GM21526 (cell line): ENCODE measurements at regions not wholly inside any gene's neighbourhood (a gene's known extent, or its start where the extent isn't known, plus 50 kb on each side); places are given as distances from the start of the nearest gene placed in this dataset.
"Not testable (repeated sequence)": the region's sequence is repeated elsewhere in the genome, so short reads cannot be mapped to it uniquely, and the experiment has no call there.

Experiments used
- ATAC-seq: cut with Tn5 transposase; IDR thresholded peaks from one replicate; pipeline ENCODE4 v1.9.1; 2021; ENCODE audit warnings: moderate library complexity; ENCODE audit not compliant: unreplicated experiment, low FRiP score

- ATAC-seq: no peak
These were observed 190.6 kb upstream of the PROK2 start for GRCh38 chr3:71975573-71975972.

GRCh38 chr3:71974786-71975185 is 189.8 kb upstream of the PROK2 start:
- no peak for ATAC-seq

DNA sequence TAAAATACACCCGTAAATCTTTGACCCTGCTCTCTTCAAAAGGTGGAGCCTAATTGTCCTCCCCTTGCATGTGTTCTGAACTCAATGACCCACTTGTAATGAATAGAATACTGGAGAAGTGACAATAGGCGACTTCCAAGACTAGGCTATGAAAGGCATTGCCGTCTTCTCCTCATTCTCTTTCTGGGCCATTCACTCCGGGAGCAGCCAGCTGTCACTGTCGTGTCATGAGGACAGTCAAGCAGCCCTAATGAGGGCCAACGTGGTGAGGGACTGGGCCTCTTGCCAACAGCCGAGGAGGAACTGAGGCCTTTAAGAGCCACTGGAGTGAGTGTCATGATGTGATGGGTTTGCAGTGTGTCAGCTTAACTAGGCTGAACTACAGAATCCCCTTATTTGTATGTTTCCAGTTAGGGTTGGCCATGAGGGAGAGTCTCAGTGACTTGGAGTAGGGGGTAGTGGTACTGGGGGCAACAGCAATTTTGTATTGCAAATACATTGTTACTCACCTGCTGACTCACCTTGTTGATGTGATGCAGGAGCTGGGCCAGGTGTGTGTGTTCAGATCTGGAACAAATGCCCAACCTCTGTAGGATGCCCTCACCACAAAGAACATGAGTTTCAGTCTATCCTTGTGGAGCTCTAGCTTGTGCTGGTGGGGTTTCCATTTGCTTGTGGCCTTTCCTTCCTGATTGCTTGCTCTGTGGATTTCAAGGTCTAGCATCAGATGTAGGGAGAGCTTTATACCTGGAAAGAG is 188.5 kb upstream of the PROK2 start:
- no peak for ATAC-seq

- no peak for ATAC-seq
These were observed 187.1 kb upstream of the PROK2 start for GRCh38 chr3:71972031-71972430.

DNA sequence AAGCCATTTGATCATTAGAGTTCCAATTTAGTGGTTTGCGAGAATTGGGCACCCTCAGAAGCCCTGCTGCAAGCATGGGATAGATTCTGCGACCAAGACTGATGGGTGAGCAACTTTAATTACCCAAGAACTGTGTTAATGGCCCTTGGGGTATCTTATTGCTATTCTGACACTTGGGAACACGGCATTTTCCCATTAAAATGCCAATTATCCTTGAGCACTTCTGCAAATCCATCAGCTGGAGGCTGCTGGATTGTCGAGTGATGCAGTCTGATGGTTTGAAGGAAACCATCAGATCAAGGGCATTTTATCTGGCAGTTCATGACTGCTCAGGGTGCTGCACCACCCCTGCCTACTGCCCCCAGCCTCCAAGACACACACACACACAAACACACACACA is 183.6 kb upstream of the PROK2 start:
- ATAC-seq: no peak

GRCh38 chr3:71966185-71966584 is 181.2 kb upstream of the PROK2 start:
- no peak for ATAC-seq

GRCh38 chr3:71964170-71964569 is 179.2 kb upstream of the PROK2 start:
- no peak for ATAC-seq

GRCh38 chr3:71962561-71963240 is 177.8 kb upstream of the PROK2 start:
- no peak for ATAC-seq

DNA sequence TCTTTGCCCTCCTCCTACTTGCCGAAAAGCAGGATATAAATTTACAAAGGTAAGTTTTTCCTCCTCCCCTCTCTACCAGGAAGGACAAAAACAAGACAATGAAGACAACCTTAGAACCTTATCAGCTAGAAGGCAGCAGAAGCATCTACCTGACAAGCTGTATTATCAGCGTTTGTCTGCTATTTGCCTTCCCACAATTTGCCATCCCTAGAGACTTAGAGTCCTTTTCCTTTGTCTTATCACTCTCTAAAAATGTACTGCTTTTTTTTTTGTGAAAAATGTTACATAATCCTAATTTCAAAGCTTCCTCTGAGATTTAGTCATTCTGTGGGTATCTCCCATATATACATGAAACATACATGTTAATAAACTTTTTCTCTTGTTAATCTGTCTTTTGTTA is 176.9 kb upstream of the PROK2 start:
- no peak for ATAC-seq

- no peak for ATAC-seq
These were observed 176.4 kb upstream of the PROK2 start for GRCh38 chr3:71961378-71961777.

DNA sequence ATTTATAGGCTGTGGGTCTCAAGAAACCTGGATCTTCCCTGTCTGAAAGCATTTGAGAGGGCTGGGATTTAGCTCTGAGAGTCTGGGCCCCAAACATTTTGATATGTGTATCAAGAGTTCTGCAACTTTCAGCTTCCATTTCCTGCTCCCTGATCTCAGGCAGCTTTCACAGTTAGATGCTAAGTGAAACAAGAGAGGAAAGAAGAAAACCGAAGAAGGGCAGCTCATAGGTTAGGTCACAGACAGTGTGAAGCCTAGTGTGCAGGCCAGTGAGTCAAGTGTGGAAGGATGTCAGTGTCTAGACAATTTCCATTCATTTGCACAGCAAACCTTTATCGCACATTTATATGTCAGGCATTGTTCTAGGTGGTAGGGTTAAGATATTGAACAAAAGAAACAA is 173.6 kb upstream of the PROK2 start:
- ATAC-seq: no peak

- no peak for ATAC-seq
These were observed 171.8 kb upstream of the PROK2 start for GRCh38 chr3:71956716-71957115.

DNA sequence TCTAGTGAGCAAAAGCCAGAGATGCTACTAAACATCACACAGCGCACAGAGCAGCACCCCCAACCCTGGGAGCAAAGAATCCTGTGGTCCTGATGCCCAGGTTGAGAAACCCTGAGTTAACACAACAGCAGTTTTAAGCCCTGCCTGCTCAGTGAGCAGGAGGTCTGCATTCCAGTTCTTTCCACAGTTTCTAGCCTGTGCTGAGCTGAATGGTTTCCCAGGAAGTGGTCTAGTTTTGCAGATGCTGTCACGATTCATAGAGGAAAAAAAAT is 171.1 kb upstream of the PROK2 start:
- no peak for ATAC-seq

DNA sequence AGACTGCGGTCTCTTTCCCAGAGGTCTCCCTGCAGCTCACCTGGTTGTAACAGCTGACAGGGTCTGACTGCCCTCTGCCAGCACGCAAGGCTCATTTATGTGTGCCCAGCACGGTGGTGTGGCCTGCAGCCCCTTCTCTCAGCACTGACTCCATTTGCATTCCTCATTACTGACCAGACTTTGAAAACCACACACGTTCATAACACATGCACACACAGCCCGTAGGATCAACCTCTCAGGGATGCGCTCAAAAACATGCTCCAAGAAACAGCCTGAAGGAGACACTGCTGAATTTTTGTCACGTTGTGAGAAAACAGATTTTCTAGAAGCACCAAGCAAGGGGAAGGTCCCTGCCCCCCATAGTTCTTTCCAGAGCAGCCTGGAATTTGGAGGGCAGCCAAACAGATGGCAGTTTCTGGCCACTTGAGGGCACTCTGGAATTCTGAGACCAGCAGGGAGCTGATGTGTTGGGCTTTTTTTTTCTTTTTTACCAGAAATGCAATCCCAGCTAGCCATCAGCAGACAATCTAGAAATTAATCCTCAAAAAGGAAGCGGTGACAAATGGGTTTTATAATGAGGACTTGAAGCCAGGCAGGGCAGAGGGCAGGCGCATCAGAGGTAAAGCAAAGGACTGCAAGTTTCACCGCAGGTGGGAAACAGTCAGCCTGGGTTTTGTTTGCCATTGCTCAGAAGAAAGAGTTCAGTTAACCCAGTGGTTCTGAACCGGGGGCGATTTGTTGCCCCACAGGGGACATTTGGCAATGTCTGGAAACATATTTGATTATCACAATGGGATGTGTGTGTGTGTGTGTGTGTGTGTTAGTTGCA is 170.5 kb upstream of the PROK2 start:
- no peak for ATAC-seq

DNA sequence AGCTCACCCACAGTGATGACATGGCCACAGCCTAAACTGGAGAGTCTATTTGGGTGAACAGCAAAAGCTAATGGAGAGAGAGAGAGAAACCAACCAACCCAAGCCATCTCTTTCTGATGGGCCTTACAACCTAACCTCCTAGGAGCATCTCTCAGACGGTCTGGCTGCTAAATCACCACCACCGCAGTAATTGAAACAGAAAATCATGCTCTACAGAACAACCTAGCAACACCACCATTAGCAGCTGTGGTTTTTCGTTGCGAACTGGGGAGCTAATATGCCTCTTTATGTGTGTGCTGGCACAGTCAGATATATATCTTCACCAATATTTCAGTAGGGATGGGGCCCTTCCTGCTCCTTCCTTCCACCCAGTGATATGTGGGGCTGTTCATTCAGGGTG is 166.9 kb upstream of the PROK2 start:
- ATAC-seq: no peak

DNA sequence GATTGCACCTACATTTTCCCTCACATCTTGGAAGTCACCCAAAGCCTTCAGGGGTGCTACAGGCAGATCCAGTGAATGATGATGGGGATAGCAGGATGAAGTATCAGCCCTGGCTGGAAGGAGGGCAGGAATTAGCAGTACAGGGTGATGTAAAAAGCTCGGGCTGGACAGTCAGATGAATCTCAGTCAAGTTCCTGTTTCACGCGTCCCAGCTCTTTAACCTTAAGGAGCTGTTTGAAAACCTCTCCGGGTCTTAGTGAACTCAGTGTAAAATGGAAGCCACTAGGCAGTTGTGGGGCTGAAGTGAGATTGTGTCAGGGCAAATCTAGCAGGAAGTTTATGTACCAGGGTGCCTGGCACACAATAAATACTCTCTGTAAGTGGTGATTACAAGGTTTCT is 166.4 kb upstream of the PROK2 start:
- no peak for ATAC-seq

DNA sequence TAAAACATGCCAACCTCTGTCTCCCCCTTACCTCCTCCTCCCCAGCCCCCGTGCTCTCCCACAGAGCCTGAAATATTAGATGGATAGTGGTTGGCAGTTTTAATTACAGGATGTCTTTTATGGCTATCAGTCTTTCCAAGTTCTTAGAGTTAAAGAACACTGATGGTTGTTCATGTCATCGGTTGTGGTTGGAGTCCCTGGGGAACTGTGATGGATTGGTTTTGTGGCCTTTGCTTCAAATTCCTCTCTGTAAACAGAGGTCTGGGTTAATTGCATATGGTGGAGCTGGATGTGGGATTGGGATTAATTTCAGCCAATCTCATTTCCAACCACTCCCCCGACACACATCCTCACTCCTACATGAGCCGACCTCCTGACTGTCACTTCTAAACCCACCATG is 164.5 kb upstream of the PROK2 start:
- ATAC-seq: no peak

DNA sequence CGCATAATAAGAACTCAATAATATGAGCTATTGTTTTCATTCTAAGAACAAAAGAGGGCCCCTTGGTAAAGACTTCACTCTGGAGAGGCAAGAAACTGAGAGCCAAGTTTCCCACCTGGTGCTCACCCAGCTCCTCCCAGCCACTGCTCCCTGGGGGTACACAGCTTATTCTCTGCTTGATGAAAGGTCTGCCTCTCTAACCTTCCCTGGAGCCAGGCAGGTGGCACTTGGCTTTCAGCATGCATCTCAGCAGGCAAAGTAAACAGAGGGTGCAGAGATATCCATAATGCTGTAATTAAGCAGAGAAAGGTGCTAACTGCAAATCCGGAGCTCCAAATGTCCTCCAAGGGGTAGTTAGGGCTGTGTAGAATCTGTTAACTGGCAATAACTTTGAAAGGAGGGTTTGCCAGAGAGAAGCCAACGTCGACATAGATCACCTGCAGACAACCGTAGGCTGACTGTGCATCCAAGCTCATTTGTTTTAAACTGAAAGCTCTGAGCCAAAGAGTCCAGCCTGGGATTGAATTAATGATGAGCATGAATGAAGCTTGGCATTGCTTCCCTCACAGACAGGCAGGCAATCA is 159.6 kb upstream of the PROK2 start:
- ATAC-seq: no peak

DNA sequence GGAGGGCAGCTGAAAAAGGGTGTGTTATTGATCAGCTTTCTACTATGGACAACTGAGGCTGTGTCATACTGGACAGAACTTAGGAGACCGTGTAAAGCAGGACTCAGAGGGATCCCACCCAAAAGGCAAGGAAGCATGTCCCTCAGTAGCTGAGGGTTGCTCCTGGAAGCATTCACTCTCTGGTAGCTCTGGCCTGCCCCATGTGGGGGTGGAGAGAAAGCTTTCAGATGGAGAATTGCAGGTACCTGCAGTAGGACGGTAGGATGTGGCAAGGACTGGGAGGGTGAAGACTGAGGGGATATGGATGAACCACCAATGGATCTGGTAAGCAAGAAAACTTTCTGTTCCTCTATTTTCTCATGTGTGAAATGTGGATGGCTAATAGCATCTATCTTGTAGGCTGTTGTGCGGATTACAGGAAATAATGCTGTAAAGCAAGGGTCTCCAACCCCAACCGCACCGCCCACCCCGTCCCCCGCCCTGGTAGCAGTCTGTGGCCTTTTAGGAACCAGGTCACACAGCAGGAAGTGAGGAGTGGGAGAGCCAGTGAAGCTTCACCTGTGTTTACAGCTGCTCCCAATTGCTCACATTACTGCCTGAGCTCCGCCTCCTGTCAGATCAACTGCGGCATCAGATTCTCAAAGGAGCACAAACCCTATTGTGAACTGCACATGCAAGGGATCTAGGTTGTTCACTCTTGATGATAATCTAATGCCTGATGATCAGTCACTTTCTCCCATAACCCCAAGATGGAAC is 157.7 kb upstream of the PROK2 start:
- ATAC-seq: no peak

- no peak for ATAC-seq
These were observed 155.5 kb upstream of the PROK2 start for GRCh38 chr3:71940486-71940885.

DNA sequence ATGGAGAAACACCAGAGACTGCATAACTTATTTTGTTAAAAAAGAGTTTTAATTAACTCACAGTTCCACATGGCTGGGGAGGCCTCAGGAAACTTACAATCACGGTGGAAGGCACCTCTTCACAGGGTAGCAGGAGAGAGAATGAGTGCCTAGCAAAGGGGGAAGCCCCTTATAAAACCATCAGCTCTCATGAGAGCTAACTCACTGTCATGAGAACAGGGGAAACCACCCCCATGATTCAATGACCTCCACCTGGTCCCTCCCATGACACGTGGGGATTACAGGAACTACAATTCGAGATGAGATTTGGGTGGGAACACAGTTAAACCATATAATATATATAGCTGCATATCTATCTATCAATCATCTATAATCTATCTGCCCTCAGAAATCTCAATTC is 153.1 kb upstream of the PROK2 start:
- ATAC-seq: not testable (repeated sequence)
